Upper lobe of left lung (tissue), 4 donors: ENCODE measurements at regions not wholly inside any gene's neighbourhood (a gene's known extent, or its start where the extent isn't known, plus 50 kb on each side); places are given as distances from the start of the nearest gene placed in this dataset.

Source experiments
- CTCF ChIP-seq, 6 experiments: fragments of 450-650 bp in 4 of 6; fragments of 200-600 bp in 2 of 6; sonication (generic) in 2 of 6; IDR thresholded peaks; one replicate each; pipeline ENCODE4 v1.5.1; 2016 to 2019; ENCODE audit warnings: antibody characterized with exemption in 6 of 6
- POLR2A ChIP-seq, 4 donors: fragments of 450-650 bp; IDR thresholded peaks; one replicate each; pipeline ENCODE4 v1.5.1; 2016 to 2017; ENCODE audit warnings: antibody characterized with exemption in 4 of 4, mild to moderate bottlenecking in 2 of 4
- POLR2AphosphoS5 ChIP-seq, 2 donors: sonication (generic); formaldehyde crosslinking; IDR thresholded peaks; one replicate each; pipeline ENCODE4 v1.5.1; 2017; ENCODE audit warnings: antibody characterized with exemption in 2 of 2

- no peak for TF ChIP-seq CTCF (IDR thresholded peaks at IDR 0.05)
- TF ChIP-seq POLR2AphosphoS5 (IDR thresholded peaks at IDR 0.05), result no peak
- no peak for TF ChIP-seq POLR2A (IDR thresholded peaks at IDR 0.05)
These were observed 213.7 kb upstream of the IGFBP3 start for GRCh38 chr7:46134795-46135194.
